Uterus (tissue), 3 donors: ENCODE measurements at regions not wholly inside any gene's neighbourhood (a gene's known extent, or its start where the extent isn't known, plus 50 kb on each side); places are given as distances from the start of the nearest gene placed in this dataset.

ENCODE experiments used
- DNase-seq, 2 donors: peaks; one replicate each; pipeline ENCODE4 v3.0.0-alpha.2; 2019 to 2020
- H3K27ac ChIP-seq, 2 donors: fragments of 200-600 bp; sonication (generic); 1 replicate in 1 of 2; 2 replicates in 1 of 2; pipeline ENCODE4 v1.5.1; 2016 to 2018
- H3K27me3 ChIP-seq, 2 donors: fragments of 200-600 bp; sonication (generic); one replicate each; pipeline ENCODE4 v1.5.1; 2018 to 2019; ENCODE audit warnings: control low read depth in 1 of 2
- H3K36me3 ChIP-seq, 2 donors: fragments of 200-600 bp; sonication (generic); one replicate each; pipeline ENCODE4 v1.5.1; 2019; ENCODE audit warnings: control low read depth in 1 of 2
- H3K4me1 ChIP-seq, 2 donors: fragments of 200-600 bp; sonication (generic); one replicate each; pipeline ENCODE4 v1.5.1; 2018 to 2019; ENCODE audit warnings: control low read depth in 1 of 2
- H3K4me3 ChIP-seq, 2 donors: fragments of 200-600 bp; sonication (generic); 1 replicate in 1 of 2; 2 replicates in 1 of 2; pipeline ENCODE4 v1.5.1; 2018 to 2019; ENCODE audit warnings: mild to moderate bottlenecking in 1 of 2
- H3K9me3 ChIP-seq, 2 donors: fragments of 200-600 bp; sonication (generic); one replicate each; pipeline ENCODE4 v1.5.1; 2019; ENCODE audit warnings: control low read depth in 1 of 2
- CTCF ChIP-seq, 4 experiments: fragments of 200-600 bp in 2 of 4; fragments of 450-650 bp in 2 of 4; sonication (generic) in 2 of 4; IDR thresholded peaks; one replicate each; pipeline ENCODE4 v1.5.1; 2016 to 2019; ENCODE audit warnings: antibody characterized with exemption in 4 of 4, mild to moderate bottlenecking in 2 of 4, moderate library complexity in 1 of 4
- POLR2A ChIP-seq, 2 donors: fragments of 450-650 bp; IDR thresholded peaks; one replicate each; pipeline ENCODE4 v1.6.1; 2016; ENCODE audit warnings: antibody characterized with exemption in 2 of 2, mild to moderate bottlenecking in 1 of 2, moderate library complexity in 1 of 2
- intact Hi-C: fragments of 100-400 bp; cut with DNase I; formaldehyde crosslinking; loops from one replicate; pipeline ENCODE4 v1.15.1; 2023; ENCODE audit warnings: low total_unique reads
- donor health status: DM: yes; HTN: yes; CAD: no.

GRCh38 chr4:132245319-132245718 is 903.8 kb upstream of the PCDH10 start:
- Histone ChIP-seq H3K36me3 (no peaks in the 10 kb centered on the region), H3K27ac (no peak overlapping the region), H3K27me3 (no peaks in the 10 kb centered on the region), H3K4me3 (no peak overlapping the region), H3K4me1 (no peaks in the 10 kb centered on the region), H3K9me3 (no peaks in the 10 kb centered on the region)
- TF ChIP-seq CTCF (IDR thresholded peaks at IDR 0.05) = no peak
- no peak for TF ChIP-seq POLR2A (IDR thresholded peaks at IDR 0.05)
- no peak for DNase-seq
- intact Hi-C loops = no loop called here

- Histone ChIP-seq H3K36me3 (no peaks in the 10 kb centered on the region), H3K9me3 (no peaks in the 10 kb centered on the region), H3K27me3 (no peaks in the 10 kb centered on the region), H3K4me3 (no peak overlapping the region), H3K27ac (no peak overlapping the region), H3K4me1 (no peaks in the 10 kb centered on the region)
- TF ChIP-seq POLR2A (IDR thresholded peaks at IDR 0.05) = no peak
- no peak for TF ChIP-seq CTCF (IDR thresholded peaks at IDR 0.05)
- intact Hi-C loops = no loop called here
- no peak for DNase-seq
Measured at GRCh38 chr4:132264176-132264575, 884.9 kb upstream of the PCDH10 start.

GRCh38 chr4:132266374-132266773 is 882.7 kb upstream of the PCDH10 start:
- H3K4me3 ChIP-seq = no peak overlapping the region
- H3K36me3 ChIP-seq = no peaks in the 10 kb centered on the region
- intact Hi-C loops = no loop called here
- DNase-seq = no peak
- H3K9me3 ChIP-seq = no peaks in the 10 kb centered on the region
- H3K27me3 ChIP-seq = no peaks in the 10 kb centered on the region
- no peak for TF ChIP-seq POLR2A (IDR thresholded peaks at IDR 0.05)
- no peak for TF ChIP-seq CTCF (IDR thresholded peaks at IDR 0.05)
- no peak overlapping the region for H3K27ac ChIP-seq
- H3K4me1 ChIP-seq = no peaks in the 10 kb centered on the region

GRCh38 chr4:132267321-132267720 is 881.8 kb upstream of the PCDH10 start:
- no peak for TF ChIP-seq POLR2A (IDR thresholded peaks at IDR 0.05)
- no peak for TF ChIP-seq CTCF (IDR thresholded peaks at IDR 0.05)
- intact Hi-C loops = no loop called here

GRCh38 chr4:132269303-132269990 is 879.6 kb upstream of the PCDH10 start:
- H3K27ac ChIP-seq = no peak overlapping the region
- no peaks in the 10 kb centered on the region for H3K4me1 ChIP-seq
- H3K4me3 ChIP-seq = no peak overlapping the region
- TF ChIP-seq POLR2A (IDR thresholded peaks at IDR 0.05) = no peak
- no peak for TF ChIP-seq CTCF (IDR thresholded peaks at IDR 0.05)
- intact Hi-C loops = no loop called here
- no peak for DNase-seq
- no peaks in the 10 kb centered on the region for H3K27me3 ChIP-seq
- no peaks in the 10 kb centered on the region for H3K9me3 ChIP-seq
- H3K36me3 ChIP-seq = no peaks in the 10 kb centered on the region

More at GRCh38 chr4:132267321-132267720, 881.8 kb upstream of the PCDH10 start:
- H3K4me3 ChIP-seq = no peak overlapping the region
- no peak for DNase-seq
- no peaks in the 10 kb centered on the region for H3K36me3 ChIP-seq
- no peak overlapping the region for H3K27ac ChIP-seq
- no peaks in the 10 kb centered on the region for H3K9me3 ChIP-seq
- no peaks in the 10 kb centered on the region for H3K4me1 ChIP-seq
- H3K27me3 ChIP-seq = no peaks in the 10 kb centered on the region
